A549 (cell line): ENCODE measurements at regions not wholly inside any gene's neighbourhood (a gene's known extent, or its start where the extent isn't known, plus 50 kb on each side); places are given as distances from the start of the nearest gene placed in this dataset.

ENCODE experiments used
- ATAC-seq, 2 experiments: fragments of 200-7000 bp in 1 of 2; fragments of >200 bp in 1 of 2; cut with Nextera tagmentation in 1 of 2; cut with Tn5 transposase in 1 of 2; 3 replicates each; pipeline versions ENCODE4 v1.8.0 to v1.9.1; 2018 to 2020; ENCODE audit warnings: mild to moderate bottlenecking in 1 of 2, moderate library complexity in 1 of 2
- CTCF ChIA-PET: fragments of 300-600 bp; sonication (Branson Sonifier 250); formaldehyde crosslinking; extraction: SDS; loops from one replicate; lab custom pipeline; 2021; ENCODE audit warnings: antibody characterized with exemption, inconsistent platforms; lab: Yijun Ruan, JAX
- POLR2A ChIA-PET: fragments of 350-600 bp; formaldehyde crosslinking; extraction: SDS; loops from one replicate; lab custom pipeline; 2021; ENCODE audit warnings: antibody characterized with exemption, inconsistent platforms; lab: Yijun Ruan, JAX
- DNase-seq, 2 experiments: peaks; one replicate each; pipeline versions ENCODE4 v3.0.0 to v3.0.0-alpha.2; 2011 to 2016; ENCODE audit warnings: low read depth in 1 of 2, low spot score in 1 of 2
- FAIRE-seq: peaks from 2 replicates; lab custom pipeline; 2011; peaks lifted over from hg19 to GRCh38; lab: Jason Lieb, UNC
- H3K27ac ChIP-seq, 2 experiments: fragments of >200 bp; sonication (Bioruptor Twin); formaldehyde crosslinking; 3 replicates each; pipeline ENCODE4 v1.5.1; 2016 to 2017
- H3K4me1 ChIP-seq: fragments of >200 bp; sonication (Bioruptor Twin); formaldehyde crosslinking; 3 replicates; pipeline ENCODE4 v1.6.1; 2016
- H3K4me2 ChIP-seq: fragments of >200 bp; sonication (Bioruptor Twin); formaldehyde crosslinking; 3 replicates; pipeline ENCODE4 v1.6.1; 2016
- H3K4me3 ChIP-seq: fragments of >200 bp; sonication (Bioruptor Twin); formaldehyde crosslinking; 3 replicates; pipeline ENCODE4 v1.5.1; 2016
- H3K9me3 ChIP-seq: fragments of >200 bp; sonication (Bioruptor Twin); formaldehyde crosslinking; 3 replicates; pipeline ENCODE4 v1.6.1; 2016
- CHD2 ChIP-seq: fragments of 150-350 bp; IDR thresholded peaks from 2 replicates; pipeline ENCODE4 v1.6.1; 2014; ENCODE audit warnings: low read length; ENCODE audit not compliant: partially characterized antibody
- CHD4 ChIP-seq: fragments of 200-600 bp; sonication (generic); IDR thresholded peaks from 2 replicates; pipeline ENCODE4 v1.6.1; 2016; ENCODE audit warnings: antibody characterized with exemption, mild to moderate bottlenecking, borderline replicate concordance
- FOSB ChIP-seq: fragments of 250-450 bp; sonication (Bioruptor Pico); IDR thresholded peaks from 2 replicates; pipeline ENCODE4 v1.5.0; 2020; ENCODE audit warnings: mild to moderate bottlenecking, moderate library complexity
- GATA3 ChIP-seq: IDR thresholded peaks from 2 replicates; pipeline ENCODE4 v1.6.1; 2012; ENCODE audit warnings: borderline replicate concordance
- HDAC2 ChIP-seq: fragments of 200-600 bp; sonication (generic); IDR thresholded peaks from 2 replicates; pipeline ENCODE4 v1.6.1; 2016
- HOXA7 ChIP-seq: fragments of 250-450 bp; sonication (Bioruptor Pico); IDR thresholded peaks from 2 replicates; pipeline ENCODE4 v1.5.0; 2020; ENCODE audit warnings: mild to moderate bottlenecking, moderate library complexity
- HOXB5 ChIP-seq: fragments of 250-450 bp; sonication (Bioruptor Pico); IDR thresholded peaks from 2 replicates; pipeline ENCODE4 v1.5.0; 2020; ENCODE audit warnings: mild to moderate bottlenecking, moderate library complexity
- JUN ChIP-seq, 2 experiments: fragments of >200 bp; sonication (Bioruptor Twin); formaldehyde crosslinking; IDR thresholded peaks; 2 replicates in 1 of 2; 3 replicates in 1 of 2; pipeline ENCODE4 v1.6.1; 2016 to 2017
- NR3C1 ChIP-seq: fragments of >200 bp; sonication (Bioruptor Twin); formaldehyde crosslinking; IDR thresholded peaks from 3 replicates; pipeline ENCODE4 v1.6.1; 2017
- PHF8 ChIP-seq: fragments of 200-600 bp; sonication (generic); IDR thresholded peaks from 2 replicates; pipeline ENCODE4 v1.6.1; 2016; ENCODE audit warnings: low read depth, mild to moderate bottlenecking, antibody characterized with exemption, moderate library complexity, borderline replicate concordance
- POLR2AphosphoS2 ChIP-seq: conservative IDR thresholded peaks from 2 replicates; pipeline ENCODE4 v1.6.1; 2012; ENCODE audit warnings: low read length, improper control_type of control experiment, inconsistent platforms
- RARB ChIP-seq: fragments of 250-450 bp; sonication (Bioruptor Pico); IDR thresholded peaks from 2 replicates; pipeline ENCODE4 v1.8.0; 2021; ENCODE audit warnings: mild to moderate bottlenecking, moderate library complexity
- RCOR1 ChIP-seq: fragments of 150-350 bp; IDR thresholded peaks from 2 replicates; pipeline ENCODE4 v1.6.1; 2014; ENCODE audit warnings: antibody characterized with exemption, low read length, low read depth
- ZSCAN20 ChIP-seq: fragments of 250-450 bp; sonication (Bioruptor Pico); IDR thresholded peaks from 2 replicates; pipeline ENCODE4 v1.8.0; 2022; ENCODE audit warnings: mild to moderate bottlenecking, moderate library complexity
- WGBS: methylation state at CpG from one replicate; pipeline ENCODE4 v1.1.6; 2017; ENCODE audit errors: missing lambda C conversion rate; 5-methylcytosine and 5-hydroxymethylcytosine counted together
- TF ChIP-seq, protein P1 (sequence below): fragments of >200 bp; sonication (Bioruptor Twin); formaldehyde crosslinking; IDR thresholded peaks from 3 replicates; pipeline ENCODE4 v1.5.1; 2016
- TF ChIP-seq, protein P2 (sequence below): fragments of 200-600 bp; sonication (generic); IDR thresholded peaks from 2 replicates; pipeline ENCODE4 v1.6.1; 2016; ENCODE audit warnings: antibody characterized with exemption, mild to moderate bottlenecking, moderate library complexity
- TF ChIP-seq, protein P3 (sequence below): fragments of >200 bp; sonication (Bioruptor Twin); formaldehyde crosslinking; IDR thresholded peaks from 3 replicates; pipeline ENCODE4 v1.6.1; 2016
- TF ChIP-seq, protein P4 (sequence below): IDR thresholded peaks from 2 replicates; pipeline ENCODE4 v1.6.1; 2012
- TF ChIP-seq, protein P5 (sequence below): fragments of 450-650 bp; IDR thresholded peaks from 2 replicates; pipeline ENCODE4 v1.6.1; 2014; ENCODE audit warnings: antibody characterized with exemption
- TF ChIP-seq, protein P6 (sequence below): fragments of 250-450 bp; sonication (Bioruptor Pico); IDR thresholded peaks from 2 replicates; pipeline ENCODE4 v1.5.0; 2020; ENCODE audit warnings: low read depth, mild to moderate bottlenecking, moderate library complexity

DNA sequence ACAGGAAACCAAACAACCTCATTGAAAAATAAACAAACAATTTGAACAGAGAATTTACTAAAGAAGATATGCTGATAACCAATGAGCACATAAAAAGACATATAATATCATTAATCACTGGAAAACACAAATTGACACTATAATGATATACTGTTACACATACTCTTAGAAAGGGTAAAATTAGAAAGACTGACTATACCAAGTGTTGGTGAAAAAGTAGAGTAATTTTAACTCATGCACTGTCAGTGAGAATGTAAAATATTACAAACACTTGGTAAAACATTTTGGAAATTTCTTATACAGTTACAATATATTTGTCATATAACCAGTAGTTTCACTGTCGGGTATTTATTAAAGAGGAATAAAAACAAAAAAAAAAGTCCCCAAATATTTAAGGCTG lies 1139.2 kb upstream of the GJE1 start:
- POLR2A ChIA-PET: no interaction called here
- no peak overlapping the region for H3K27ac ChIP-seq
- WGBS: 74% methylated on average over 1 of the region's 1 CpG
- no peak for FAIRE-seq
- DNase-seq: no peak
- TF ChIP-seq NR3C1 (no peak), PHF8 (no peak)
- ATAC-seq: no peak
- H3K4me2 ChIP-seq: no peak overlapping the region
- no peaks in the 10 kb centered on the region for H3K4me1 ChIP-seq
- CTCF ChIA-PET: no interaction called here
- no peaks in the 10 kb centered on the region for H3K9me3 ChIP-seq
- no peak overlapping the region for H3K4me3 ChIP-seq

DNA sequence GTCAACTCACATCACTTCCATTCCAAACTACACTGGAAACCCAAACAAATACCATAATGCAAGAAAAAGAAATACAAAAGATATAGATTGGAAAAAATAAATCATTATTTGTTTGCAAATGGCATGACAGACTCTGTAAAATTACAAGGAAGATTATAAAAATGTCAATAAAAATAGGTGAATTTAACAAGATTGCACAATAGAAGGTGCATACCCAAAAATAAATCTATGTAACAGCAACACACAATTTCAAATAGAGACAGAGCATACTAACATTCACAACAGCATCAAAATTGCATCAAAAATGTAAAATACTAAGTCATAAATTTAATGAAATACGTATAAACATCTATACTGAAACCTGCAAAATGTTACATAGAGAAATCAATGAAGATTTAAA lies 1140.0 kb upstream of the GJE1 start:
- no peak overlapping the region for H3K4me2 ChIP-seq
- H3K4me1 ChIP-seq: no peaks in the 10 kb centered on the region
- no peak for TF ChIP-seq HOXA7 (CRISPR knock-in tag)
- TF ChIP-seq, protein P1, sequence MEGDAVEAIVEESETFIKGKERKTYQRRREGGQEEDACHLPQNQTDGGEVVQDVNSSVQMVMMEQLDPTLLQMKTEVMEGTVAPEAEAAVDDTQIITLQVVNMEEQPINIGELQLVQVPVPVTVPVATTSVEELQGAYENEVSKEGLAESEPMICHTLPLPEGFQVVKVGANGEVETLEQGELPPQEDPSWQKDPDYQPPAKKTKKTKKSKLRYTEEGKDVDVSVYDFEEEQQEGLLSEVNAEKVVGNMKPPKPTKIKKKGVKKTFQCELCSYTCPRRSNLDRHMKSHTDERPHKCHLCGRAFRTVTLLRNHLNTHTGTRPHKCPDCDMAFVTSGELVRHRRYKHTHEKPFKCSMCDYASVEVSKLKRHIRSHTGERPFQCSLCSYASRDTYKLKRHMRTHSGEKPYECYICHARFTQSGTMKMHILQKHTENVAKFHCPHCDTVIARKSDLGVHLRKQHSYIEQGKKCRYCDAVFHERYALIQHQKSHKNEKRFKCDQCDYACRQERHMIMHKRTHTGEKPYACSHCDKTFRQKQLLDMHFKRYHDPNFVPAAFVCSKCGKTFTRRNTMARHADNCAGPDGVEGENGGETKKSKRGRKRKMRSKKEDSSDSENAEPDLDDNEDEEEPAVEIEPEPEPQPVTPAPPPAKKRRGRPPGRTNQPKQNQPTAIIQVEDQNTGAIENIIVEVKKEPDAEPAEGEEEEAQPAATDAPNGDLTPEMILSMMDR: no peak
- TF ChIP-seq FOSB (CRISPR knock-in tag): no peak
- TF ChIP-seq, protein P2, sequence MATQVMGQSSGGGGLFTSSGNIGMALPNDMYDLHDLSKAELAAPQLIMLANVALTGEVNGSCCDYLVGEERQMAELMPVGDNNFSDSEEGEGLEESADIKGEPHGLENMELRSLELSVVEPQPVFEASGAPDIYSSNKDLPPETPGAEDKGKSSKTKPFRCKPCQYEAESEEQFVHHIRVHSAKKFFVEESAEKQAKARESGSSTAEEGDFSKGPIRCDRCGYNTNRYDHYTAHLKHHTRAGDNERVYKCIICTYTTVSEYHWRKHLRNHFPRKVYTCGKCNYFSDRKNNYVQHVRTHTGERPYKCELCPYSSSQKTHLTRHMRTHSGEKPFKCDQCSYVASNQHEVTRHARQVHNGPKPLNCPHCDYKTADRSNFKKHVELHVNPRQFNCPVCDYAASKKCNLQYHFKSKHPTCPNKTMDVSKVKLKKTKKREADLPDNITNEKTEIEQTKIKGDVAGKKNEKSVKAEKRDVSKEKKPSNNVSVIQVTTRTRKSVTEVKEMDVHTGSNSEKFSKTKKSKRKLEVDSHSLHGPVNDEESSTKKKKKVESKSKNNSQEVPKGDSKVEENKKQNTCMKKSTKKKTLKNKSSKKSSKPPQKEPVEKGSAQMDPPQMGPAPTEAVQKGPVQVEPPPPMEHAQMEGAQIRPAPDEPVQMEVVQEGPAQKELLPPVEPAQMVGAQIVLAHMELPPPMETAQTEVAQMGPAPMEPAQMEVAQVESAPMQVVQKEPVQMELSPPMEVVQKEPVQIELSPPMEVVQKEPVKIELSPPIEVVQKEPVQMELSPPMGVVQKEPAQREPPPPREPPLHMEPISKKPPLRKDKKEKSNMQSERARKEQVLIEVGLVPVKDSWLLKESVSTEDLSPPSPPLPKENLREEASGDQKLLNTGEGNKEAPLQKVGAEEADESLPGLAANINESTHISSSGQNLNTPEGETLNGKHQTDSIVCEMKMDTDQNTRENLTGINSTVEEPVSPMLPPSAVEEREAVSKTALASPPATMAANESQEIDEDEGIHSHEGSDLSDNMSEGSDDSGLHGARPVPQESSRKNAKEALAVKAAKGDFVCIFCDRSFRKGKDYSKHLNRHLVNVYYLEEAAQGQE: no peak
- TF ChIP-seq, protein P3, sequence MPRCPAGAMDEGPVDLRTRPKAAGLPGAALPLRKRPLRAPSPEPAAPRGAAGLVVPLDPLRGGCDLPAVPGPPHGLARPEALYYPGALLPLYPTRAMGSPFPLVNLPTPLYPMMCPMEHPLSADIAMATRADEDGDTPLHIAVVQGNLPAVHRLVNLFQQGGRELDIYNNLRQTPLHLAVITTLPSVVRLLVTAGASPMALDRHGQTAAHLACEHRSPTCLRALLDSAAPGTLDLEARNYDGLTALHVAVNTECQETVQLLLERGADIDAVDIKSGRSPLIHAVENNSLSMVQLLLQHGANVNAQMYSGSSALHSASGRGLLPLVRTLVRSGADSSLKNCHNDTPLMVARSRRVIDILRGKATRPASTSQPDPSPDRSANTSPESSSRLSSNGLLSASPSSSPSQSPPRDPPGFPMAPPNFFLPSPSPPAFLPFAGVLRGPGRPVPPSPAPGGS: no peak
- no peak for TF ChIP-seq CHD2
- TF ChIP-seq, protein P4, sequence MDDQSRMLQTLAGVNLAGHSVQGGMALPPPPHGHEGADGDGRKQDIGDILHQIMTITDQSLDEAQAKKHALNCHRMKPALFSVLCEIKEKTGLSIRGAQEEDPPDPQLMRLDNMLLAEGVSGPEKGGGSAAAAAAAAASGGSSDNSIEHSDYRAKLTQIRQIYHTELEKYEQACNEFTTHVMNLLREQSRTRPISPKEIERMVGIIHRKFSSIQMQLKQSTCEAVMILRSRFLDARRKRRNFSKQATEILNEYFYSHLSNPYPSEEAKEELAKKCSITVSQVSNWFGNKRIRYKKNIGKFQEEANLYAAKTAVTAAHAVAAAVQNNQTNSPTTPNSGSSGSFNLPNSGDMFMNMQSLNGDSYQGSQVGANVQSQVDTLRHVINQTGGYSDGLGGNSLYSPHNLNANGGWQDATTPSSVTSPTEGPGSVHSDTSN: no peak
- no peak for TF ChIP-seq NR3C1
- no peak for TF ChIP-seq GATA3
- no peak for TF ChIP-seq RARB
- no peak for TF ChIP-seq HDAC2
- TF ChIP-seq ZSCAN20 (CRISPR knock-in tag): no peak
- TF ChIP-seq, protein P5, sequence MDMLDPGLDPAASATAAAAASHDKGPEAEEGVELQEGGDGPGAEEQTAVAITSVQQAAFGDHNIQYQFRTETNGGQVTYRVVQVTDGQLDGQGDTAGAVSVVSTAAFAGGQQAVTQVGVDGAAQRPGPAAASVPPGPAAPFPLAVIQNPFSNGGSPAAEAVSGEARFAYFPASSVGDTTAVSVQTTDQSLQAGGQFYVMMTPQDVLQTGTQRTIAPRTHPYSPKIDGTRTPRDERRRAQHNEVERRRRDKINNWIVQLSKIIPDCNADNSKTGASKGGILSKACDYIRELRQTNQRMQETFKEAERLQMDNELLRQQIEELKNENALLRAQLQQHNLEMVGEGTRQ: no peak
- no peak for TF ChIP-seq JUN (IDR thresholded peaks at IDR 0.05)
- TF ChIP-seq HOXB5: no peak
- DNase-seq: no peak
- FAIRE-seq: no peak
- POLR2A ChIA-PET: no interaction called here
- CTCF ChIA-PET: no interaction called here
- H3K9me3 ChIP-seq: no peaks in the 10 kb centered on the region
- H3K4me3 ChIP-seq: no peak overlapping the region
- WGBS: 33% methylated on average over 1 of the region's 1 CpG
- no peak overlapping the region for H3K27ac ChIP-seq
- ATAC-seq: no peak

DNA sequence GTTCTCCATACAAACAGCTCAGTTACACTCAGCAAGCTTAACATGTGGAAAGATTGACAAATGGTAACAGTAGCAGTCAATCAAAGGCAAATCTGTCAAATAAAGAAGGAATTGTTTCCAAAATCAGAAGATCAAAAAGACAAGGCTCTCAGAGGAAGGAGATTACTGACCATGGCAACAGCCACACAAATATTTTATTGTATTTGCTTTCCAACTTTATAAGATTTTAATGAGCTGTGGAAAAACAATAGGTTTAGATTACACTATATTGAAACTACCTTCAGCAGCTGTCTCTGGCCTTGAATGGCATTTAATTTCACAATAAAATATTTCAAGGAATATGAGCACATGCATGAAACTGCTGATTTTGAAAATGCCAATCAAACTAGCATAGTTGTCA lies 1143.9 kb upstream of the GJE1 start:
- no peak overlapping the region for H3K4me2 ChIP-seq
- FAIRE-seq (no peak), DNase-seq (no peak), ATAC-seq (no peak)
- TF ChIP-seq CHD4: no peak
- no peak for TF ChIP-seq CHD2
- TF ChIP-seq, protein P6, sequence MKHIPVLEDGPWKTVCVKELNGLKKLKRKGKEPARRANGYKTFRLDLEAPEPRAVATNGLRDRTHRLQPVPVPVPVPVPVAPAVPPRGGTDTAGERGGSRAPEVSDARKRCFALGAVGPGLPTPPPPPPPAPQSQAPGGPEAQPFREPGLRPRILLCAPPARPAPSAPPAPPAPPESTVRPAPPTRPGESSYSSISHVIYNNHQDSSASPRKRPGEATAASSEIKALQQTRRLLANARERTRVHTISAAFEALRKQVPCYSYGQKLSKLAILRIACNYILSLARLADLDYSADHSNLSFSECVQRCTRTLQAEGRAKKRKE (CRISPR knock-in tag): no peak
- TF ChIP-seq RCOR1: no peak
- TF ChIP-seq, protein P5: no peak
- no peak for TF ChIP-seq POLR2AphosphoS2
- no peak overlapping the region for H3K4me3 ChIP-seq
- POLR2A ChIA-PET: no interaction called here
- H3K4me1 ChIP-seq: no peaks in the 10 kb centered on the region
- CTCF ChIA-PET: no interaction called here
- no peak overlapping the region for H3K27ac ChIP-seq
- H3K9me3 ChIP-seq: no peaks in the 10 kb centered on the region
